GM12872 (cell line): ENCODE measurements at regions not wholly inside any gene's neighbourhood (a gene's known extent, or its start where the extent isn't known, plus 50 kb on each side); places are given as distances from the start of the nearest gene placed in this dataset.

Source experiments
- TF ChIP-seq, protein P1 (sequence below): IDR thresholded peaks from 3 replicates; pipeline ENCODE4 v1.5.1; 2011; ENCODE audit warnings: low read depth, mild to moderate bottlenecking, low read length, moderate library complexity; ENCODE audit not compliant: insufficient read depth

DNA sequence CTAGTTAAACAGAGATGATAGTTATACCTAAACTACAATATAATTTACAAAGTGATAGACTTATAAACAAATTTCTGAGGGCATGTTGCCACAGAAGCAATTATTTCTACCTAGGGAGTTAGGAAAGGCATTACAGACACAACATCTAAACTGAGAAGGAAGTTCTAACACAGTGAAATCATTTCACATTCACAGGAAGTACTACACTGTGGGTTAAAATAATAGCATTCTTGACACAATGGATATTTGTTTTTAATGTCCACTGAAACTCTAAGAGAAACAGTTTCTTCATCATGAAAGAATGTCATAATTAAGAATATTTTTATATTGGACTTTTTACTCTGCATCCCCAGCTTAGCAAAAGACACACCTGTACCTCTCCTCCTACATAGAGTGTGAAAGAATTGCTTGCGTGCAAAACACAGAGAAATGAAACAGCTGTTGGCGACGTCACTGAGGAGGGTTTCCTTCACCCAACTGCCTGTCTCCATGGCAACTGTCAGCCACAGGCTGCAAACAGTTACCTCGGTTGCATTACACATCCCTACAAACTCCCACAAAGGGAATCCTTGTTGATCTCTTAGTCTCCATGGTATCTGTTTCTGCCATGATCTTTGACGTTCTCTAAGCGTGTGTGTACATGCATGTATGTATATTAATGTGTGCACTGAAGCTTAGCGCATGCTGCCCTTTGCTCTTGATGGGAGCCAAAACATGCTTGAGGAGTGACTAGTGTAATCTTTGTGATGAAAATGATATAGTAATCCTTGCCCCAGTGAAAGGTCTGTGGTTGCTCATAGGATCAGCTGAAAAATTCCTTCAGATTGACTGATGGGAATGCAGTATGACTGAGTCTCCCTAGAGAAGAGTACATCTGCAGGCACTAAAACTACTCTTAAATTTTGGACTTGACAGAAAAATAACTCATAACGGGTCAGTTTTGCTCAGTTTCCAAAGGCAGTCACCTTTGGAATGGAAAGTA is 168.5 kb downstream of the ACTL7B start:
- TF ChIP-seq, protein P1, sequence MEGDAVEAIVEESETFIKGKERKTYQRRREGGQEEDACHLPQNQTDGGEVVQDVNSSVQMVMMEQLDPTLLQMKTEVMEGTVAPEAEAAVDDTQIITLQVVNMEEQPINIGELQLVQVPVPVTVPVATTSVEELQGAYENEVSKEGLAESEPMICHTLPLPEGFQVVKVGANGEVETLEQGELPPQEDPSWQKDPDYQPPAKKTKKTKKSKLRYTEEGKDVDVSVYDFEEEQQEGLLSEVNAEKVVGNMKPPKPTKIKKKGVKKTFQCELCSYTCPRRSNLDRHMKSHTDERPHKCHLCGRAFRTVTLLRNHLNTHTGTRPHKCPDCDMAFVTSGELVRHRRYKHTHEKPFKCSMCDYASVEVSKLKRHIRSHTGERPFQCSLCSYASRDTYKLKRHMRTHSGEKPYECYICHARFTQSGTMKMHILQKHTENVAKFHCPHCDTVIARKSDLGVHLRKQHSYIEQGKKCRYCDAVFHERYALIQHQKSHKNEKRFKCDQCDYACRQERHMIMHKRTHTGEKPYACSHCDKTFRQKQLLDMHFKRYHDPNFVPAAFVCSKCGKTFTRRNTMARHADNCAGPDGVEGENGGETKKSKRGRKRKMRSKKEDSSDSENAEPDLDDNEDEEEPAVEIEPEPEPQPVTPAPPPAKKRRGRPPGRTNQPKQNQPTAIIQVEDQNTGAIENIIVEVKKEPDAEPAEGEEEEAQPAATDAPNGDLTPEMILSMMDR = no peak

DNA sequence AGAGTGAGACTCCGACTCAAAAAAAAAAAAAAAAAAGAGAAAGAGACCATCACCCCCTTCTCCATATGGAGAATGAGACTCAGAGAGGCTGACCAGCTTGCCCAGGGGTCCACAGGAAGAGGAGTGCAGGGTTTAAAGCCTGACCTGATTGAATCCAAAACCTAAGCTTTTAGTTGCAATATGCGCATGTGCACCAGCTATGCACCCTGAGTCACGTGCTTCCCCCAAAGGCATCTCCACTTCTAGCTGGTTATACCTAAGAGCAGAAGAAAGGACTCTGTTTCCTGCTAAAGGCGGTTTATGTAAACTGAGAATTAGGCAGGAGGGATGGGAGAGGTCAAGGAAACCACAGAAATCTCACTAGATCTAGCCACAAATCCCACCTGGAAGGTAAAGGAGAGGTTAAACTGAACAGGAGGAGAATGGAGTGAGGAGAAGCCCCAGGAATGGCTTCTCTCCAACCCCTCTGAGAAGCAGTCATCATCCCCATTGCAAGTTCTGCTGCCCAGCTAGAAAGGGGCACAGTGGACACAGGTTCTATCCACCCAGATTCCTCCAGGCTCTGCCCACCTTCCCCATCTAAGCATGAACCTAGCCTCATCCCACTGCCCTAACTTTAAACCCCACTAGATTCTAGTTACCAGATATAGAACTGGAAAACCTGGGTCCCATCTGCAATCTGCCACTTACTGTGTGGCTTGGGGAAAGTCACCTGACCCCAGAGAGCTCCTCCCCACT is 171.3 kb downstream of the ACTL7B start:
- TF ChIP-seq, protein P1 = no peak

DNA sequence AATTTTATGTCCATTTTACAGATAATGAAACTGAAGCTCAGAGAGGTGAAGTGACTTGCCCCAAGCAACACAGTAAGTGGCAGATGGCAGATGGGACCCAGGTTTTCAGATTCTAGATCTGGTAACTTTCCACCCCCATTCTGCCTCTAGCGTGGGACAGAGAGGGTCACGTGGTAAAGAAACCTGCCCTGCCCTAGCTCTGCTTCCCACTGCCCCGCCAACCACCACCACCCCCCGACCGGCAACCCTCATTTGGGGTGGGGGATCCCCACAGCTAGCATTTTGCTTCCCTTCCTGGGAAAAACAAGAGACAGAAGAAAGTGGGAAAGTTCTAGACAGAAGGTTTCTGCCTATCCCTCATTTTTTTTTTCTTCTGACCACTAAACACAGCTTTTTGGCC is 172.5 kb downstream of the ACTL7B start:
- TF ChIP-seq, protein P1 = no peak

DNA sequence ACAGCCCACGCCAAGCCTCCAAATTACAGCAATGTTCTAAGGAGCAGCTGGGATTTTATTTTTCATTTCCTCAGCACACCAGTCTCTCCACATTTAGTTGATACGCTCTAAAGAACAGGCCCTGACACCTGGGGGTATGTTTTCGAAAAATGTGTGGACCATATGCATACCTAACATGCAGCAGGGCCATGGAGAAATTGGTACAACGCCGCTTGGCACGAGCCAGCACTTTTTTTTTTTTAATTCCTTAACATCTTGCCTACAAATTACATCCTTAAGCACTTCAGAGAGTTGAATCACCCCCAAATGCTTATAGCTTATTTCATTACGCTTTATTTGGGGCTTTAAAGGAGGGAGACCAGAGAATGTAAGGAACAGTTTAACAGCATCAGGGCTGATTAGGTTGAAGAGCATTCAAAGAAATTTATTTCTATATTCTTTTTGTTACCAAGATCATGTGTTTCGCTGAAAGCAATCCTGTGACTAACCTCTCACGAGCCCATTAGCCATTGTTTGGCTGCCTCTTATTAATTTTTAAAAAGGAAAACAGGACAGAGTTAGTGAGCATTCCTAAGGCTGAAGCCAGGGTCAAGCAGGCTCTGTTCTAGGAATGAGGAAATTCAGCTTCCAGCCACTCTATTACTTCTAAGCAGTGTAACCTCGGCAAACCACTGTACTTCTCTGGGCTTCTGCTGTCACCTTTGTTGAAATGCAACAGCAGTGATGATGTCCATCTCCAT is 173.8 kb downstream of the ACTL7B start:
- TF ChIP-seq, protein P1 = no peak

DNA sequence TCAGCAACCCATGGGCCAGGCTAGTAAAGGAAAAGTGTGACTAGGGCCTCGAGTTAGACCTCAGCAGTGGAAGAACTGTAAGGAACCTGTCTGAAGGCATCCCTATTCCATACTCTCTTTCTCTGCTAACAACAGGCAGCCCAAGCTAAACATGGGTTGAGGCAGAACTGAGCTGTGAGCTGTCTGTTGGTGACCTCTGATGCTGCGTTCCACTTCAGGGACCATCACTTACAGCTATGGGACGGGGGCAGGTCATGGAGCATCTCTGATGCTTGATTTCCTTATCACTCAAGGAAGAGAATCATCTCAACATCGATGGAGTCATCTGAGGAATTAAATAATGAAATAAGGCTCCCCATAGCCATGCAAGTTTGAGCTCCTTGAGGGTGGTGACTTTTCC is 174.8 kb downstream of the ACTL7B start:
- TF ChIP-seq, protein P1 = no peak

DNA sequence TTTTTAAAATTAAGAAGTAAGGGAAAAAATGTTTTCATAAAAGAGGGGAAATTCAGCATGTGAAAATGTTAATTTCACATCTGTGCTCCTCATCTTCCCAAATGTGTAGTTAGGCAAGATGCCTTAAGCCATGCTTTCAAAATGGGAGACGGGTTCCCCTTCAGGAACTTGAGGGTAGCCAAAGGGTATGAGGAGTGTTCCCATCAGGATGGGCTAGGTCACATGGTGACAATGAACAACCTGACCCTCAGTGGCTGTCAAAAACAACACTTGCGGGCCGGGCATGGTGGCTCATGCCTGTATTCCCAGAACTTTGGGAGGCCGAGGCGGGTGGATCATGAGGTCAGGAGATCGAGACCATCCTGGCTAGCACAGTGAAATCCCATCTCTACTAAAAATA is 178.0 kb downstream of the ACTL7B start:
- TF ChIP-seq, protein P1 = no peak

DNA sequence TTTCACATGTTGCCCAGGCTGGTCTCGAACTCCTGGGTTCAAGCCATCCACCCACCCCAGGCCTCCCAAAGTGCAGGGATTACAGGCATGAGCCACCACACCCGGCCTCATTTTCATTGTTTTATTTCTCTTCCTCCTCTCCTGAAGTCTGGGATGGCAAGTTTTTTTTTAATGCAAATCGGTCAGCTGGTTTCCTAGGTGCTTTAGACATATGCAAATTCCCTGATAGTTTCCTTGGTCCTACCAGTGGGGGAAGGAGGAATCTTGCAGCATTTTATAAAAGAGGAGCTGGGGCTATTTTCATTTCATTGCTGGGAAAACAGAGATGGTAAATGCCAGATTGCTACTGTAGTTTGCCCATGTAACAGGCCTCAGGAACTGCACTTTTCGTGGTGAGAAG is 179.4 kb downstream of the ACTL7B start:
- TF ChIP-seq, protein P1 = no peak
